HG03439 (cell line): ENCODE measurements at regions not wholly inside any gene's neighbourhood (a gene's known extent, or its start where the extent isn't known, plus 50 kb on each side); places are given as distances from the start of the nearest gene placed in this dataset.

Experiments
- ATAC-seq: cut with Tn5 transposase; IDR thresholded peaks from one replicate; pipeline ENCODE4 v1.9.1; 2021; ENCODE audit warnings: mild to moderate bottlenecking, moderate library complexity; ENCODE audit not compliant: unreplicated experiment

GRCh38 chrX:4935401-4935800, 1222.0 kb upstream of the PRKX start:
- no peak for ATAC-seq

- no peak for ATAC-seq
Observed at GRCh38 chrX:4932790-4933189, 1219.3 kb upstream of the PRKX start.

GRCh38 chrX:4930426-4930825, 1217.0 kb upstream of the PRKX start:
- no peak for ATAC-seq

GRCh38 chrX:4925911-4926310, 1212.5 kb upstream of the PRKX start:
- no peak for ATAC-seq

- ATAC-seq = no peak
Observed at GRCh38 chrX:4909348-4909747, 1195.9 kb upstream of the PRKX start.

GRCh38 chrX:4905576-4905975, 1192.1 kb upstream of the PRKX start:
- ATAC-seq = no peak

GRCh38 chrX:4881277-4881676, 1167.8 kb upstream of the PRKX start:
- no peak for ATAC-seq

GRCh38 chrX:4878640-4879039, 1165.2 kb upstream of the PRKX start:
- no peak for ATAC-seq

- no peak for ATAC-seq
Observed at GRCh38 chrX:4876268-4876667, 1162.8 kb upstream of the PRKX start.

GRCh38 chrX:4851534-4851933, 1138.1 kb upstream of the PRKX start:
- ATAC-seq = no peak

- no peak for ATAC-seq
Observed at GRCh38 chrX:4850312-4850711, 1136.9 kb upstream of the PRKX start.

GRCh38 chrX:4844376-4844775, 1130.9 kb upstream of the PRKX start:
- ATAC-seq = no peak

GRCh38 chrX:4841216-4841745, 1127.8 kb upstream of the PRKX start:
- ATAC-seq = no peak

- no peak for ATAC-seq
Observed at GRCh38 chrX:4831574-4831973, 1118.1 kb upstream of the PRKX start.

- no peak for ATAC-seq
Observed at GRCh38 chrX:4830880-4831557, 1117.6 kb upstream of the PRKX start.

GRCh38 chrX:4825550-4825949, 1112.1 kb upstream of the PRKX start:
- no peak for ATAC-seq

GRCh38 chrX:4809571-4809970, 1096.1 kb upstream of the PRKX start:
- no peak for ATAC-seq

GRCh38 chrX:4805502-4805901, 1092.1 kb upstream of the PRKX start:
- no peak for ATAC-seq

GRCh38 chrX:4800756-4801155, 1087.3 kb upstream of the PRKX start:
- ATAC-seq = no peak

- no peak for ATAC-seq
Observed at GRCh38 chrX:4787971-4788370, 1074.5 kb upstream of the PRKX start.

GRCh38 chrX:4764888-4765287, 1051.4 kb upstream of the PRKX start:
- no peak for ATAC-seq

GRCh38 chrX:4762196-4762595, 1048.7 kb upstream of the PRKX start:
- no peak for ATAC-seq
